ENCODE measurements at regions not wholly inside any gene's neighbourhood (a gene's known extent, or its start where the extent isn't known, plus 50 kb on each side); places are given as distances from the start of the nearest gene placed in this dataset.
"Not testable (repeated sequence)": the region's sequence is repeated elsewhere in the genome, so short reads cannot be mapped to it uniquely, and the experiment has no call there.

GRCh38 chr3:82002986-82003642 is 241.7 kb upstream of the GBE1 start:
- no peak for DNase-seq
- in situ Hi-C loops (cut with HindIII; ENCODE audit: low pct_ligation_motif_present, low pct_unique_long_range_greater_than_20kb, low sequenced_read_pairs): no loop called here

GRCh38 chr3:82002491-82002890 is 241.0 kb upstream of the GBE1 start:
- in situ Hi-C loops (cut with HindIII; ENCODE audit: low pct_ligation_motif_present, low pct_unique_long_range_greater_than_20kb, low sequenced_read_pairs): no loop called here
- DNase-seq: no peak

GRCh38 chr3:82001276-82001923 is 240.0 kb upstream of the GBE1 start:
- in situ Hi-C loops (cut with HindIII; ENCODE audit: low pct_ligation_motif_present, low pct_unique_long_range_greater_than_20kb, low sequenced_read_pairs): no loop called here
- DNase-seq: no peak

- no peak for DNase-seq
Observed at GRCh38 chr3:82000773-82001172, 239.3 kb upstream of the GBE1 start.

GRCh38 chr3:82000350-82000749 is 238.9 kb upstream of the GBE1 start:
- in situ Hi-C loops (cut with HindIII; ENCODE audit: low pct_ligation_motif_present, low pct_unique_long_range_greater_than_20kb, low sequenced_read_pairs): no loop called here
- DNase-seq: no peak

More at GRCh38 chr3:82000773-82001172, 239.3 kb upstream of the GBE1 start:
- in situ Hi-C loops (cut with HindIII; ENCODE audit: low pct_ligation_motif_present, low pct_unique_long_range_greater_than_20kb, low sequenced_read_pairs): no loop called here

- no peak for DNase-seq
- in situ Hi-C loops (cut with HindIII; ENCODE audit: low pct_ligation_motif_present, low pct_unique_long_range_greater_than_20kb, low sequenced_read_pairs): no loop called here
Observed at GRCh38 chr3:81998907-81999306, 237.5 kb upstream of the GBE1 start.

- in situ Hi-C loops (cut with HindIII; ENCODE audit: low pct_ligation_motif_present, low pct_unique_long_range_greater_than_20kb, low sequenced_read_pairs): no loop called here
- DNase-seq: no peak
Observed at GRCh38 chr3:81998139-81998755, 236.8 kb upstream of the GBE1 start.

GRCh38 chr3:81997390-81997789 is 235.9 kb upstream of the GBE1 start:
- DNase-seq: no peak
- in situ Hi-C loops (cut with HindIII; ENCODE audit: low pct_ligation_motif_present, low pct_unique_long_range_greater_than_20kb, low sequenced_read_pairs): no loop called here

- in situ Hi-C loops (cut with HindIII; ENCODE audit: low pct_ligation_motif_present, low pct_unique_long_range_greater_than_20kb, low sequenced_read_pairs): no loop called here
- DNase-seq: no peak
Observed at GRCh38 chr3:81995329-81995728, 233.9 kb upstream of the GBE1 start.

- in situ Hi-C loops (cut with HindIII; ENCODE audit: low pct_ligation_motif_present, low pct_unique_long_range_greater_than_20kb, low sequenced_read_pairs): no loop called here
- no peak for DNase-seq
Observed at GRCh38 chr3:81989758-81990157, 228.3 kb upstream of the GBE1 start.

- no peak for DNase-seq
- in situ Hi-C loops (cut with HindIII; ENCODE audit: low pct_ligation_motif_present, low pct_unique_long_range_greater_than_20kb, low sequenced_read_pairs): no loop called here
Observed at GRCh38 chr3:81989274-81989673, 227.8 kb upstream of the GBE1 start.

GRCh38 chr3:81987412-81987811 is 226.0 kb upstream of the GBE1 start:
- in situ Hi-C loops (cut with HindIII; ENCODE audit: low pct_ligation_motif_present, low pct_unique_long_range_greater_than_20kb, low sequenced_read_pairs); DNase-seq: not testable (repeated sequence)

GRCh38 chr3:81985996-81986723 is 224.7 kb upstream of the GBE1 start:
- no peak for DNase-seq
- in situ Hi-C loops (cut with HindIII; ENCODE audit: low pct_ligation_motif_present, low pct_unique_long_range_greater_than_20kb, low sequenced_read_pairs): no loop called here

- in situ Hi-C loops (cut with HindIII; ENCODE audit: low pct_ligation_motif_present, low pct_unique_long_range_greater_than_20kb, low sequenced_read_pairs): no loop called here
- no peak for DNase-seq
Observed at GRCh38 chr3:81983382-81983781, 221.9 kb upstream of the GBE1 start.

- in situ Hi-C loops (cut with HindIII; ENCODE audit: low pct_ligation_motif_present, low pct_unique_long_range_greater_than_20kb, low sequenced_read_pairs): no loop called here
Observed at GRCh38 chr3:81980596-81981494, 219.4 kb upstream of the GBE1 start.

GRCh38 chr3:81974751-81975150 is 213.3 kb upstream of the GBE1 start:
- peak; percentile 2 for DNase-seq
- in situ Hi-C loops (cut with HindIII; ENCODE audit: low pct_ligation_motif_present, low pct_unique_long_range_greater_than_20kb, low sequenced_read_pairs): no loop called here

More at GRCh38 chr3:81980596-81981494, 219.4 kb upstream of the GBE1 start:
- no peak for DNase-seq

- peak; percentile 75 for DNase-seq
- in situ Hi-C loops (cut with HindIII; ENCODE audit: low pct_ligation_motif_present, low pct_unique_long_range_greater_than_20kb, low sequenced_read_pairs): no loop called here
Observed at GRCh38 chr3:81968658-81969057, 207.2 kb upstream of the GBE1 start.

- DNase-seq: no peak
- in situ Hi-C loops (cut with HindIII; ENCODE audit: low pct_ligation_motif_present, low pct_unique_long_range_greater_than_20kb, low sequenced_read_pairs): no loop called here
Observed at GRCh38 chr3:81967393-81967792, 205.9 kb upstream of the GBE1 start.
